ENCODE measurements at regions not wholly inside any gene's neighbourhood (a gene's known extent, or its start where the extent isn't known, plus 50 kb on each side); places are given as distances from the start of the nearest gene placed in this dataset.
"Not testable (repeated sequence)": the region's sequence is repeated elsewhere in the genome, so short reads cannot be mapped to it uniquely, and the experiment has no call there.

- no peak for DNase-seq
Measured at GRCh38 chr13:68019901-68020300, 789.8 kb upstream of the PCDH9 start.

DNA sequence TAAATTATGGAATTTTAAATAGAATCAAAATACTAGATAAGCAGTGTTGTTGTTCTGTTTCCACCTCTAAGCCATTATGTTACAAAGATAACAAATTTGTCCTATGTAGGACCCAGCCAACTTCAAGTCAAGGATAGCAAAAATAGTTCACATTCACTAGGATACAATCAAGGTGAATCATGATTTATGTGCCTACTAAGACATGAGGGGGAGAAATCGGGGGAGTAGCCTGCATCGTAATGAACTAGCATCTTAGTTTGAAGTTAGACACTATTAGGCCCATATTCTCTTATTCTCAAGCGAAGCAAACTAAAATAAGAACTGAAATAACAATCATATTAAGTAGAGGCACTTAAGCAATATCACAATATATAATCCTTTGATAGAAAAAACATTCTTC is 779.4 kb upstream of the PCDH9 start:
- DNase-seq: no peak

DNA sequence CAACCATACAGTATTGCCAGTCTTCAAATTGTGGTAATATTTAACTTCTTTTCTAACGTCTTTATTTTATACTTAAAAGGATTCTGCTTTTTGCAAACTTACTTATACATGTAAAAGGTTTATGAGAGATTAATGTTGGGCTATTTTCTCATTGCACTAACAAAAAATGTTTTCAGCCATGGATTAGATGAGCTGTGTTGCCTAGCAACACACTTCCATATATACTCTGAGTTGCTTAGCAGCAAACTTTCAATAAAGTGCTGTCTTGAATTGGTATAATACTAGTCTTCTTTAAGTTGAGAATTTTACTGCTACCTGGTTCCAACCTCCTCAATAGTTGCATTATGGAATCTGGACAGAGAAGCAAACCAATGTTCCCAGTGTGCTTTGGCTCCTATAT is 777.4 kb upstream of the PCDH9 start:
- DNase-seq: no peak

DNA sequence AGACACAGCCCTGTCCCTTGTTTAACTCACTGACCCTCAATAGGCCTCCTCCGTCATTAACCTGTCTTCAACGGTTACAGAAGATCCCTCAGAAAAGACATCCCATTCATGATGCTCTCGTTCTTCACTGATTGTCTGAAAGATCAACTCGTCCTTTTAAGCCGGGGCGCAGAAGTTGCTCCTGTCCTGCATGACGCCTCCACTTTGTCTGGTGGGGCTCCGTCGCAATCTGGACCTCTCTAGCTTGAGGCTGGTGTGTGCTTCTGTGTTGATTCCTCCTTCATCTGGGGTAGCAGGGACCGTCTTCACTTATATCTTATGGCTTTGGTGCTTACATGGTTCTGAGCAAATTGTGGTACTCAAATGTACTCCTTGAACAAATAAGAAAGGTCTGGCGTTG is 766.0 kb upstream of the PCDH9 start:
- DNase-seq: no peak

DNA sequence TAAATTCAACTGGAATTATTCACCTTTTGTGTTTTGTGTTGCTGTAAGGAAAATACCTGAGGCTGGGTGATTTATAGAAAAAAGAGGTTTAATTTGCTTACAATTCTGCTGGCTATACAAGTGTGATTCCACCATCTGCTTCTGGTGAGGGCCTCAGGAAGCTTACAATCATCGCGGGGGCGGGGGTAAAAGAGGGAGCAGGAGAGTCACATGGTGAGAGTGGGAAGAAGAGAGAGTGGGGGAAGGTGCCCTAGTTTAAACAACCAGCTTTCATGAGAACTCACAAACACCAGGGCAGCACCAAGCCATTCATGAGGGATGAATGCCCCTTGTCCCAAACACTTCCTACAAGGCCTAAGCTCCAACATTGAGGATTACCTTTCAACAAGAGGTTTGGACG is 760.7 kb upstream of the PCDH9 start:
- DNase-seq: no peak

DNA sequence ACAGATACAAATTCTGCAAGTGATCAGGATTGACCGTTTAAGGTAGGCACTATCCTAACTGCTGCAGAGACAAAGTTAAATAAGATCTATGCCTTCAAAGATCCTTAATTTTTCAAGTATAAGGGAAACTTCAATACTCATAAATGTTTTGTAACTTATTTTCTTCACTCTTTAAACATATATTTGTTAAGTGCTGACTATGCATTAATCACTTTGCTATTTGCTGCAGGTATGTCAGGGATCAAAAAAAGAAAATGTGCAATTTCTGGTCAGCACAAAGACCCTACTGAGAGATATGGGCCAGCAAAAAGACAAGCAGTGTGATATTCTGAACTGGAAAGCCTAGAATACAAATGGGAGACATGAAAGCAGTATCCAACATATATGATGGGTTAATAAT is 756.1 kb upstream of the PCDH9 start:
- no peak for DNase-seq

GRCh38 chr13:67977066-67977465 is 746.9 kb upstream of the PCDH9 start:
- DNase-seq: no peak

GRCh38 chr13:67971291-67971690 is 741.2 kb upstream of the PCDH9 start:
- DNase-seq: no peak

DNA sequence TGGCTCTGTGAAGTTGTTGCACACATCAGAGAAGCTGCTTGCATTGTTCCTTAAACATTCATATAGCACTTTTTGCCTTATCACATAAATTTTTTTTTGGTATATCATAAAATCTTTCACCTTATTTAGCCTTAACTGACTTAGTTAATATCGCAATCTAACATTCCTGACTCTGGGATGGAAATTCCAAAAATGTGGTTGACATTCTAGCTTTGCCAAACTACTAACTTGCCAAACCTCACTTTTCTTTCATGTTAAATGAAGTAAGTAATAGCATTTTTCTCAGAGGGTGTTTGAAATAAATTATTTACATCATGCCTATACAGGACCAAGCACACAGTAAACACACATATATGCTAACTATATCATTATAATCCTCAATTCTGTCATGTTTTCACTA is 736.9 kb upstream of the PCDH9 start:
- no peak for DNase-seq

- DNase-seq: no peak
Measured at GRCh38 chr13:67966065-67966464, 735.9 kb upstream of the PCDH9 start.

DNA sequence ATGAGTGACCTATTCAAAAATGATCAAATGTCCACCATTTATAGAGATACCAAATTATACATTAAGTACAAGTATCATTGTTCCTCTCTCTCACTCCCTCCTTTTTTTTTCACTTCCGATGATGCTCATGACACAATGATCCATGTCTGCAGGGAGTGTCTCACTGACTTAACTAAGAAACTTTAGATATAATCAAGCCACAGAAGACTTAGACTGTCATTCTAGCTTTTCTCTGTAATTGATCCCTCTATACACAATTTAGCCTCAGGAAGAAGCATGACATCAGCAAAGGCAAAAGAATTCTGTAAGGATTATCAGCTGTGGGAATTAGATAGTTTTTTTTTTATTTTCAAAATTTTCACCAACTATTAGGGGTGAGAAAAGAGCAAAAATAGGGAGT is 734.9 kb upstream of the PCDH9 start:
- DNase-seq: no peak

- no peak for DNase-seq
Measured at GRCh38 chr13:67964091-67964490, 734.0 kb upstream of the PCDH9 start.

DNA sequence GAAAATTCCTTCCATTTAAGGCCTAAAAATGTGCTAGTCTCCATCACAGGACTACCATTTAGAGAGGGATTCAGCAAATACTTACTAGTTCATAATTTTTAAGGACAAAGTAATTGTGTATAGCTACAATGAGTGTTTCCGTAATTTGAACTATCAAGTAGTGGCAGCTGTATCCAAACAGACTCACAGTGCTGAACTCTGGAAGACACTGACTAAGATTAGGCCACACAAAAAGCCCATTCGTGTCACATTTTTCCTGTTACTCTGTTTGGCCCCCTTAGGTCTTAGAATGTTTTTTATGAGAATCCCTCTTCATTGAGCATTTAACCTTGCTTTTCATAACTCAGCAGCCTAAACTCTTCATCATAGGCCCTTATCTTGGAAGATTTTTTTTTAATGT is 731.2 kb upstream of the PCDH9 start:
- no peak for DNase-seq

DNA sequence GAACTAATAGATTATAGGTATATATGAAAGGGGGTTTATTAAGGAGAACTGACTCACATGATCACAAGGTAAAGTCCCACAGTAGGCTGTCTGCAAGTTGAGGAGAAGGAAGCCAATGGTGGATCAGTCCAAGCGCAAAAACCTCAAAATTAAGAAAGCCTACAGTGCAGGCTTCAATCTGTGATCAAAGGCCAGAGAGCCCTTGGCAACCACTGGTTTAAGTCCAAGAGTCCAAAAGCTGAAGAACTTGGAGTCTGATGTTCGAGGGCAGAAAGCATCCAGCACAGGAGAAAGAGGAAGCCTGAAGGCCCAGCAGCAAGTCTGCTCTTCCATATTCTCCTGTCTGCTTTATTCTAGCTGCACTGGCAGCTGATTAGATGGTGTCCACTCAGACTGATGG is 721.3 kb upstream of the PCDH9 start:
- DNase-seq: no peak

DNA sequence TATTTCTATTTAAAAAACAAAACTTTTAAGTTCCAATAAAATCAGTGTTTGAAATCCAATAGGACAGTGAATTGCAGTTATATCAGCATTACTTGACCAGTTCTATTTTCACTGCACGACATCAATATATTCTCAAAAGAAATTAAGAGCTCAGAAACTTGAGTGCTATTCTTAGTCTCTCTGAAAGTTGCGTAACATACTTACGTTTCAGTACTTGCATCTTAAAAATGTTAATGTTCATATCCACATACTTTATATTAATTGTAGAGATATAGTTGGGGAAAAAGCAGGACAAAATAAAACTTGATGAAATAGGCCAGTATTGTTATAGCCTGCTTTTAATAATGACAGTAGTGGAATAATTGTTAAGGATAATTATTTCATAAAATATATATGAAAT is 720.5 kb upstream of the PCDH9 start:
- DNase-seq: no peak

GRCh38 chr13:67946131-67946530 is 716.0 kb upstream of the PCDH9 start:
- no peak for DNase-seq

DNA sequence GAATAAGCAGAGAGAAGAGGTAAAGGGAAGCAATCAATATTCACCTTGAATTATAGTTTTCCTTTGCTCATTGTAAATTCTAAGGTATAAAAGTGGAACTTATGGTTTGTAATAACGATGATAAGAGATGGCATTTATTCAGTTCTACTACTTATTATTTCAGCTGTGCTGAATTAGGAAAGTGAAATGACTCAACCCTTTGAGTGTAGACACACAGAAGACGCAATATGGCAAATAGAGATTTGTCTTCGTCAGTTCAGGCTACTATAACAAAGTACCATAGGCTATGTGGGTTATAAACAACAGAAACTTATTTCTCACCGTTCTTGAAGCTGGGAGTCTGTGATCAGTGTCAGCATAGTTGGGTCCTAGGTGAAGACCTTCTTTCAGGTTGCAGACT is 713.0 kb upstream of the PCDH9 start:
- no peak for DNase-seq

DNA sequence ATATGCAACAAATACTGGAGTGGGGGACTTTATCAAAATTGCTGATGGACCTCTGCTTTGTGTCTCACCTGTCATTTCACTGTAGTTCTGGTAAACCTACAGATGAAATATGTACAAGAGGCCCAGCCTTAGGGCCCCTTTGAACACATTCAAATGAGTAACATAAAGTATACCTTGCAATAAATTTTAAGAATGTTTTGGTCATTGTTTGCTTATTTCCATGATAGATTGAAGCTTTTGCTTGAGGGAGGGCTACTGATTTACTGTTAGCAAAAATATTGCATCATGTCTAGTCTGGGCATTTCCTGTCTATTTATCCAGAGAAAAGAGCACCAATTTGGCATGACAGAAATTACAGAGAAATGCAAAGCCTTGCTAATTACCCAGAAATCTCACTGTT is 705.5 kb upstream of the PCDH9 start:
- no peak for DNase-seq

GRCh38 chr13:67934617-67935330 is 704.6 kb upstream of the PCDH9 start:
- DNase-seq: no peak

DNA sequence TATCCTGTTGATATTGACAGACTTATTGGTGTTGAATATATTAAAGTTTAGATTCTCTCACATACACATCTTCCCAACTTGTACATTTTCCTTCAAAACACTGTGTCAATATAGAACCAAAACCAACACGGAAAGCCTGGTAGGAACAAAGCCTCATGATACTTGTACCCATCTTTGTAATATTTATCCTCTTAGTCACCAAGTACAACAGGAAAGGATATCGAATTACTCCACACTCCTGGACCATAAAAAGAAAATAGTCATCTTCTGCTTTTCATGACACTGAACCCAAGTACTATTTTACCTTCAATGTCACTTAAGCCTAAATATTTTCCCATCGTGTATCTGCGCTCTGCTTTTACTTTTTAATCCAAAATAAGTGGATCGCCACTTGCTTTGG is 702.9 kb upstream of the PCDH9 start:
- peak in 1 of 14 donors; percentile 0 for DNase-seq

DNA sequence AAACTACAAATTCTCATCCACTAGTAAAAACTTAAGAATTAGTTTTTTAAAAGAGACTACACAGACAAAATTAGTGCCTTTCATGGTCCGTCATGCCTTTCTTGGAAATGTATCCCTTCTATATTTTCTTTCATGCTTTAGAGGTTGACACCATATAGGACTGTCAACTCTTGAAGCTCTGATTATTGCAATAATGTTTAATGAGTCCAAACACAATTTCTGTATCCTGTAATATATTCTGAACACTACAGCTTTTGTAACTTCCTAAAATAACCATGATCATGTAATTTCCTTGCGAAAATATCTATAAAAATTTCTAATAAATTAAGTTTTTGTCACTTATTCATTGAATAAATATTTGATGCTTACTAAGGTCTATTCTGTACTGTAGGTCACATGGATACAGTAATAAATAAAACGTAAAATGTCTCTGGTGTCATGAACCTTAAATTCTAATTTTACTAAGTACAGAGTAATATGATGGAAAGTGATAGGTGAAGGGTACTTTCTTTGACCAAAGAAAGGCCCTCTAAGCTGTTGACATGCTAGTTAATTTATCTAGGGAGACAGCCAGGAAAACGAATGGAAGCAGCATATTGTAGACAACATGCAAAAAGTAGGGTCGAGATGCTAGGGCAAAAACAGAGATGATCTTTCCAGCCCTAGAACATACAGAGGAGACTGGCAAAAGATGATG is 687.3 kb upstream of the PCDH9 start:
- no peak for DNase-seq

GRCh38 chr13:67916650-67917049 is 686.5 kb upstream of the PCDH9 start:
- DNase-seq: no peak

DNA sequence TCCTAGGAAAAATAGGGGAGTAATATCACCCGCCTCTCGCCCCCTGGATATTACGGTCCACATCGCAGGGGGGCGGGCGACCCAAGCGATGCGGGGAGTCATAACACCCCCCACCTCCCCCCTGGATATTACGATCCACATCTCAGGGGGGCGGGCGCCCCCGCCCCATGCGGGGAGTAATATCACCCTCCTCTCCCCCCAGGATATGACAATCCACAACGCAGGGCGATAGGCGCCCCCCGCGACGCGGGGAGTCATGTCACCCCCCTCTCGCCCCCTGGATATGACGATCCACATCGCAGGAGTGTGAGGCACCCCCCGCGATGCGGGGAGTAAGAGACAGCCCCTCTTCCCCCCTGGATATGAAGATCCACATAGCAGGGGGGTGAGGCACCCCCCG is 684.4 kb upstream of the PCDH9 start:
- no peak for DNase-seq

GRCh38 chr13:67902960-67903359 is 672.8 kb upstream of the PCDH9 start:
- not testable (repeated sequence) for DNase-seq

DNA sequence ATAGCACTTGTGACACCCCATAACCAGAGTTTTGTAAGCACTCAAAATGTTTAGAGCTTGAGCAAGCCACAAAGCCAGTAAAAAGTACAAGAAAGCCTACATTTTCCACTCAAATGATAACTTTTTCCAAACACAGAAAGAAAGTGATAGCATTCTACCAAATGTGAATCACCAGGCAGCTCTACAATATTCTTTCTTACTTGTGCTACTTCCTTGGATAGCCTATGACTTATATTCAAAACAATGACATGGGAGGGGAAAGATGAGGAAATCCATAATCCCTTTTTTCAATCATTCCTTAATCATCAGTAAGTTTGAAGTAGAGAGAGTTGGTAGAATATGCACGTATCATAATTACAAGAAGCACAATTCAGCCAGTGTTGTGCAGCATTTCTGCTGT is 650.8 kb upstream of the PCDH9 start:
- DNase-seq: no peak

Data from C1 segment of cervical spinal cord (tissue), 14 donors.